HG03521 (cell line): ENCODE measurements at regions not wholly inside any gene's neighbourhood (a gene's known extent, or its start where the extent isn't known, plus 50 kb on each side); places are given as distances from the start of the nearest gene placed in this dataset.

ENCODE experiments used
- ATAC-seq: cut with Tn5 transposase; IDR thresholded peaks from one replicate; pipeline ENCODE4 v1.9.1; 2021; ENCODE audit warnings: mild to moderate bottlenecking, moderate library complexity; ENCODE audit not compliant: unreplicated experiment

- ATAC-seq, result no peak
Observed at GRCh38 chr2:4464634-4465266, 761.4 kb downstream of the DCDC2C start.

GRCh38 chr2:4465671-4466070 lies 762.3 kb downstream of the DCDC2C start:
- ATAC-seq, result no peak

GRCh38 chr2:4475618-4476017 lies 772.2 kb downstream of the DCDC2C start:
- ATAC-seq, result no peak

- ATAC-seq, result no peak
Observed at GRCh38 chr2:4483050-4483449, 779.7 kb downstream of the DCDC2C start.

- no peak for ATAC-seq
Observed at GRCh38 chr2:4486971-4487370, 783.6 kb downstream of the DCDC2C start.

- ATAC-seq, result no peak
Observed at GRCh38 chr2:4499316-4500030, 796.1 kb downstream of the DCDC2C start.

GRCh38 chr2:4501525-4501924 lies 798.1 kb downstream of the DCDC2C start:
- ATAC-seq, result no peak

- no peak for ATAC-seq
Observed at GRCh38 chr2:4502230-4502843, 799.0 kb downstream of the DCDC2C start.

- no peak for ATAC-seq
Observed at GRCh38 chr2:4507661-4508060, 804.3 kb downstream of the DCDC2C start.

GRCh38 chr2:4515871-4516761 lies 812.7 kb downstream of the DCDC2C start:
- ATAC-seq, result no peak

GRCh38 chr2:4518596-4518995 lies 815.2 kb downstream of the DCDC2C start:
- no peak for ATAC-seq

GRCh38 chr2:4522498-4523421 lies 819.4 kb downstream of the DCDC2C start:
- ATAC-seq, result no peak

GRCh38 chr2:4527416-4527815 lies 824.0 kb downstream of the DCDC2C start:
- no peak for ATAC-seq

GRCh38 chr2:4528246-4528645 lies 824.9 kb downstream of the DCDC2C start:
- ATAC-seq, result no peak

- ATAC-seq, result no peak
Observed at GRCh38 chr2:4528773-4529172, 825.4 kb downstream of the DCDC2C start.

- no peak for ATAC-seq
Observed at GRCh38 chr2:4529738-4530137, 826.4 kb downstream of the DCDC2C start.

- no peak for ATAC-seq
Observed at GRCh38 chr2:4530231-4530630, 826.9 kb downstream of the DCDC2C start.

GRCh38 chr2:4533806-4534205 lies 830.4 kb downstream of the DCDC2C start:
- ATAC-seq, result no peak

- ATAC-seq, result no peak
Observed at GRCh38 chr2:4539121-4539520, 835.7 kb downstream of the DCDC2C start.

- ATAC-seq, result no peak
Observed at GRCh38 chr2:4549666-4550210, 846.4 kb downstream of the DCDC2C start.
